Sigmoid colon (tissue), 6 donors: ENCODE measurements at regions not wholly inside any gene's neighbourhood (a gene's known extent, or its start where the extent isn't known, plus 50 kb on each side); places are given as distances from the start of the nearest gene placed in this dataset.
A peak's percentile ranks its signal among the peaks of the same experiment; 100 is the strongest.

Source experiments
- DNase-seq: peaks from one replicate; pipeline ENCODE4 v3.0.0-alpha.2; 2019
- H3K27ac ChIP-seq, 4 donors: fragments of 200-600 bp; sonication (generic); one replicate each; pipeline ENCODE4 v1.5.1; 2016 to 2019; ENCODE audit warnings: mild to moderate bottlenecking in 1 of 4
- H3K27me3 ChIP-seq, 3 donors: fragments of 200-600 bp; sonication (generic); one replicate each; pipeline ENCODE4 v1.5.1; 2019; ENCODE audit warnings: mild to moderate bottlenecking in 1 of 3
- H3K36me3 ChIP-seq, 4 donors: fragments of 200-600 bp; sonication (generic); one replicate each; pipeline ENCODE4 v1.5.1; 2016 to 2019
- H3K4me1 ChIP-seq, 4 donors: fragments of 200-600 bp; sonication (generic); one replicate each; pipeline ENCODE4 v1.5.1; 2017 to 2019
- H3K4me3 ChIP-seq, 4 donors: fragments of 200-600 bp; sonication (generic); one replicate each; pipeline ENCODE4 v1.5.1; 2017 to 2019; ENCODE audit warnings: mild to moderate bottlenecking in 2 of 4, moderate library complexity in 1 of 4
- H3K9me3 ChIP-seq, 4 donors: fragments of 200-600 bp in 3 of 4; sonication (generic) in 3 of 4; one replicate each; pipeline versions ENCODE4 v1.5.1 to v1.6.1; 2013 to 2019
- CTCF ChIP-seq, 4 experiments: fragments of 450-650 bp in 3 of 4; fragments of 200-600 bp in 1 of 4; IDR thresholded peaks; one replicate each; pipeline ENCODE4 v1.5.1; 2016 to 2019; ENCODE audit warnings: antibody characterized with exemption in 4 of 4, mild to moderate bottlenecking in 3 of 4, moderate library complexity in 2 of 4
- EP300 ChIP-seq, 4 donors: sonication (generic); formaldehyde crosslinking; IDR thresholded peaks; one replicate each; pipeline ENCODE4 v1.6.1; 2017; ENCODE audit warnings: antibody characterized with exemption in 4 of 4
- POLR2A ChIP-seq, 2 donors: fragments of 450-650 bp; IDR thresholded peaks; one replicate each; pipeline ENCODE4 v1.6.1; 2016; ENCODE audit warnings: antibody characterized with exemption in 2 of 2, mild to moderate bottlenecking in 2 of 2, moderate library complexity in 2 of 2
- POLR2AphosphoS5 ChIP-seq, 4 donors: sonication (generic); formaldehyde crosslinking; IDR thresholded peaks; one replicate each; pipeline ENCODE4 v1.6.1; 2017; ENCODE audit warnings: antibody characterized with exemption in 4 of 4
- WGBS, 2 donors: extraction: QIAGEN DNeasy Blood & Tissue Kit; methylation state at CpG; one replicate each; pipeline ENCODE4 v1.1.7; 2013; 5-methylcytosine and 5-hydroxymethylcytosine counted together
- intact Hi-C: fragments of 100-400 bp; cut with DNase I; formaldehyde crosslinking; loops from one replicate; pipeline ENCODE4 v1.15.1; 2023
- donor health status: healthy with polysubstance abuse.
- donor health status: healthy.

- whole genome bisulfite sequencing, 2 donors: 65 to 76% methylated on average over 15 of the region's 15 CpGs
- TF ChIP-seq POLR2A (IDR thresholded peaks at IDR 0.05) (no peak), POLR2AphosphoS5 (IDR thresholded peaks at IDR 0.05) (no peak), CTCF (IDR thresholded peaks at IDR 0.05) (no peak), EP300 (IDR thresholded peaks at IDR 0.05) (no peak)
- no peak for DNase-seq
- Histone ChIP-seq H3K27me3 (no peaks in the 10 kb centered on the region), H3K9me3 (no peaks in the 10 kb centered on the region), H3K27ac (no peak overlapping the region), H3K4me1 (no peaks in the 10 kb centered on the region), H3K4me3 (no peak overlapping the region), H3K36me3 (no peaks in the 10 kb centered on the region)
- intact Hi-C loops: no loop called here
These were observed 115.5 kb downstream of the TWIST2 start for GRCh38 chr2:238963161-238963970.

GRCh38 chr2:238963971-238964328 lies 116.1 kb downstream of the TWIST2 start:
- WGBS, 2 donors: 60 to 72% methylated on average over 2 of the region's 2 CpGs
- no peak for DNase-seq
- Histone ChIP-seq H3K4me3 (no peak overlapping the region), H3K27me3 (no peaks in the 10 kb centered on the region), H3K27ac (no peak overlapping the region), H3K4me1 (no peaks in the 10 kb centered on the region), H3K36me3 (no peaks in the 10 kb centered on the region), H3K9me3 (no peaks in the 10 kb centered on the region)
- intact Hi-C loops: no loop called here
- TF ChIP-seq POLR2AphosphoS5 (IDR thresholded peaks at IDR 0.05) (no peak), EP300 (IDR thresholded peaks at IDR 0.05) (no peak), POLR2A (IDR thresholded peaks at IDR 0.05) (no peak), CTCF (IDR thresholded peaks at IDR 0.05) (no peak)

GRCh38 chr2:238964544-238965067 lies 116.7 kb downstream of the TWIST2 start:
- no peaks in the 10 kb centered on the region for H3K9me3 ChIP-seq
- TF ChIP-seq EP300 (IDR thresholded peaks at IDR 0.05): no peak
- TF ChIP-seq CTCF (IDR thresholded peaks at IDR 0.05): no peak
- TF ChIP-seq POLR2AphosphoS5 (IDR thresholded peaks at IDR 0.05): no peak
- TF ChIP-seq POLR2A (IDR thresholded peaks at IDR 0.05): no peak
- no peak overlapping the region for H3K4me3 ChIP-seq
- no peak for DNase-seq
- no peak overlapping the region for H3K27ac ChIP-seq
- H3K4me1 ChIP-seq: no peaks in the 10 kb centered on the region
- H3K27me3 ChIP-seq: no peaks in the 10 kb centered on the region
- 77 to 84% methylated on average over 12 of the region's 12 CpGs for WGBS, 2 donors
- intact Hi-C loops: no loop called here
- H3K36me3 ChIP-seq: no peaks in the 10 kb centered on the region

- TF ChIP-seq POLR2AphosphoS5 (IDR thresholded peaks at IDR 0.05): no peak
- no peak for TF ChIP-seq CTCF (IDR thresholded peaks at IDR 0.05)
- no peak for TF ChIP-seq POLR2A (IDR thresholded peaks at IDR 0.05)
- TF ChIP-seq EP300 (IDR thresholded peaks at IDR 0.05): no peak
- intact Hi-C loops: no loop called here
- peak; percentile 62 for DNase-seq
- no peak overlapping the region for H3K27ac ChIP-seq
- H3K27me3 ChIP-seq: no peaks in the 10 kb centered on the region
- H3K36me3 ChIP-seq: no peaks in the 10 kb centered on the region
- WGBS, 2 donors: 75 to 87% methylated on average over 18 of the region's 18 CpGs
- H3K4me3 ChIP-seq: no peak overlapping the region
- H3K9me3 ChIP-seq: no peaks in the 10 kb centered on the region
- H3K4me1 ChIP-seq: no peaks in the 10 kb centered on the region
These were observed 117.6 kb downstream of the TWIST2 start for GRCh38 chr2:238965371-238966071.
